Loucy (cell line): ENCODE measurements at regions not wholly inside any gene's neighbourhood (a gene's known extent, or its start where the extent isn't known, plus 50 kb on each side); places are given as distances from the start of the nearest gene placed in this dataset.

ENCODE experiments used
- H2AFZ ChIP-seq: fragments of 200-600 bp; sonication (generic); 2 replicates; pipeline ENCODE4 v1.6.0; 2016; ENCODE audit warnings: antibody characterized with exemption, mild to moderate bottlenecking, low read length, moderate library complexity
- H3F3A ChIP-seq: fragments of 200-600 bp; 2 replicates; pipeline ENCODE4 v1.6.0; 2016; ENCODE audit warnings: antibody characterized with exemption, low read depth, mild to moderate bottlenecking
- H3K27me3 ChIP-seq: fragments of 200-600 bp; sonication (generic); 2 replicates; pipeline ENCODE4 v1.6.1; 2014; ENCODE audit warnings: low read length, mild to moderate bottlenecking; ENCODE audit not compliant: insufficient read depth, poor library complexity, severe bottlenecking
- H3K36me3 ChIP-seq: fragments of 200-600 bp; sonication (generic); 2 replicates; pipeline ENCODE4 v1.6.1; 2016; ENCODE audit warnings: low read length; ENCODE audit not compliant: insufficient read depth
- H3K4me1 ChIP-seq: fragments of 200-600 bp; sonication (generic); 2 replicates; pipeline ENCODE4 v1.5.1; 2014; ENCODE audit warnings: low read length, mild to moderate bottlenecking; ENCODE audit not compliant: insufficient read depth, poor library complexity, severe bottlenecking
- H3K4me2 ChIP-seq: fragments of 200-600 bp; sonication (generic); 2 replicates; pipeline ENCODE4 v1.6.0; 2014; ENCODE audit warnings: antibody characterized with exemption, low read length, low read depth, mild to moderate bottlenecking; ENCODE audit not compliant: poor library complexity, severe bottlenecking
- H3K4me3 ChIP-seq: fragments of 200-600 bp; sonication (generic); 2 replicates; pipeline ENCODE4 v1.5.1; 2014; ENCODE audit warnings: low read length, mild to moderate bottlenecking, mixed read lengths; ENCODE audit not compliant: poor library complexity, severe bottlenecking
- H3K79me2 ChIP-seq: fragments of 200-600 bp; sonication (generic); 2 replicates; pipeline ENCODE4 v1.6.1; 2014; ENCODE audit warnings: low read length; ENCODE audit not compliant: insufficient read depth
- H3K9ac ChIP-seq: fragments of 200-600 bp; sonication (generic); 2 replicates; pipeline ENCODE4 v1.6.0; 2014; ENCODE audit warnings: mild to moderate bottlenecking, low read depth, low read length, moderate library complexity; ENCODE audit not compliant: poor library complexity, severe bottlenecking
- H3K9me2 ChIP-seq: fragments of 200-600 bp; sonication (generic); replicated peaks from 2 replicates; pipeline ENCODE4 v1.6.1; 2016; ENCODE audit warnings: low read depth, low read length, mixed read lengths
- H3K9me3 ChIP-seq: fragments of 200-600 bp; sonication (generic); 2 replicates; pipeline ENCODE4 v1.6.1; 2014; ENCODE audit warnings: mild to moderate bottlenecking, antibody characterized with exemption, low read length, low read depth; ENCODE audit not compliant: insufficient read depth
- H4K20me1 ChIP-seq: fragments of 200-600 bp; sonication (generic); 2 replicates; pipeline ENCODE4 v1.6.0; 2014; ENCODE audit warnings: antibody characterized with exemption, low read length, mild to moderate bottlenecking; ENCODE audit not compliant: insufficient read depth, poor library complexity, severe bottlenecking
- EZH2phosphoT487 ChIP-seq: fragments of 200-600 bp; IDR thresholded peaks from 2 replicates; pipeline ENCODE4 v1.6.1; 2018; ENCODE audit warnings: antibody characterized with exemption, mild to moderate bottlenecking, moderate library complexity, borderline replicate concordance
- TF ChIP-seq, protein P1 (sequence below): fragments of 200-600 bp; sonication (generic); conservative IDR thresholded peaks from 2 replicates; pipeline ENCODE4 v1.5.1; 2014; ENCODE audit warnings: mild to moderate bottlenecking, antibody characterized with exemption, low read length

DNA sequence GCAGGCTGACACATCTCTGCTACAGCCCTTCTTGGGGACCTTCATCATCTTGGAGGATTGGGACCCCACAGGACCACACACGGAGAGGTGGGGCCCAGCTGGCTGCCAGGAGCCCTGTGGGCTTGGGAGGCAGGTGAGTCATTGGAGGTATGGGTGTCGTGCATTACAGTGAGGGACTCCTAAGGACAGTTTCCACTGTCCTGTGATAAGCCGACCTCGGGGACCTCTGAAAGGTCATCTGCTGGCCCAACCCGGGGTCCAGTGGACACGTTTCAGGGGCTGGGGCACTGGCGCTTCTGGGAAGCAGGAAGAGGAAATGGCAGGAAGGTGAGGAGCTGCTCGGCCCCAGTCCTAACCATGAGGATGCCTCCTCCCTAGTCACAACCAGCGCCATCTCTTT is 238.0 kb downstream of the BCL11B start:
- Histone ChIP-seq H3K9me2 (no peaks in the 10 kb centered on the region), H4K20me1 (no peaks in the 10 kb centered on the region), H3K4me2 (no peak overlapping the region), H3F3A (no peaks in the 10 kb centered on the region), H3K36me3 (no peaks in the 10 kb centered on the region), H3K4me1 (no peaks in the 10 kb centered on the region), H3K9ac (no peak overlapping the region), H3K79me2 (no peaks in the 10 kb centered on the region), H3K4me3 (no peak overlapping the region), H3K9me3 (peaks cover 3% of the 10 kb centered on the region; the same call in 1 of the 2 replicates), H3K27me3 (peaks cover 34% of the 10 kb centered on the region), H2AFZ (no peak overlapping the region)
- TF ChIP-seq, protein P1, sequence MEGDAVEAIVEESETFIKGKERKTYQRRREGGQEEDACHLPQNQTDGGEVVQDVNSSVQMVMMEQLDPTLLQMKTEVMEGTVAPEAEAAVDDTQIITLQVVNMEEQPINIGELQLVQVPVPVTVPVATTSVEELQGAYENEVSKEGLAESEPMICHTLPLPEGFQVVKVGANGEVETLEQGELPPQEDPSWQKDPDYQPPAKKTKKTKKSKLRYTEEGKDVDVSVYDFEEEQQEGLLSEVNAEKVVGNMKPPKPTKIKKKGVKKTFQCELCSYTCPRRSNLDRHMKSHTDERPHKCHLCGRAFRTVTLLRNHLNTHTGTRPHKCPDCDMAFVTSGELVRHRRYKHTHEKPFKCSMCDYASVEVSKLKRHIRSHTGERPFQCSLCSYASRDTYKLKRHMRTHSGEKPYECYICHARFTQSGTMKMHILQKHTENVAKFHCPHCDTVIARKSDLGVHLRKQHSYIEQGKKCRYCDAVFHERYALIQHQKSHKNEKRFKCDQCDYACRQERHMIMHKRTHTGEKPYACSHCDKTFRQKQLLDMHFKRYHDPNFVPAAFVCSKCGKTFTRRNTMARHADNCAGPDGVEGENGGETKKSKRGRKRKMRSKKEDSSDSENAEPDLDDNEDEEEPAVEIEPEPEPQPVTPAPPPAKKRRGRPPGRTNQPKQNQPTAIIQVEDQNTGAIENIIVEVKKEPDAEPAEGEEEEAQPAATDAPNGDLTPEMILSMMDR = no peak
- no peak for TF ChIP-seq EZH2phosphoT487

DNA sequence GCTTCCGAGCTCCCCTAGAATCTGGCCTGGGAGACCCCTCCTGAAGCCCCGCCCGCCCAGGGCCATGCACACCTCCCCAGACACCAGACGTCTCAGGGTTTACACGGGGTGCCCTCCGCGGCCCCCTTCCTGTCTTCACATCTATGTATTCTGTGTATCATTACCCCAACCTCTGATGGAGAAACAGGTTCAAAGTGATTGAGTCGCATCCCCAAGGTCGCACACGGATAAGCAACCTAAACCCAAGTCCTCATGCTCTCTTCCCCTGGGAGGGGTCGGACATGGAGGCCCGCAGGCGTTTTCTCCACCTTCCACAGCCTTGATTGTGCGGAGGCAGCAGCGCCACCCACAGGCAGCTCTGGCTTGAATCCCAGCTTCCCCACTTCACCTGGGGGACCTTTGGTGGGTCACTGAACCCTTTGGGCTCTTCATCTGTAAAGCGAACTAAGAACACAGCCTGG is 237.3 kb downstream of the BCL11B start:
- H3K4me2 ChIP-seq = no peak overlapping the region
- H2AFZ ChIP-seq = no peak overlapping the region
- no peak overlapping the region for H3K9ac ChIP-seq
- H3K4me3 ChIP-seq = no peak overlapping the region
- H3K9me2 ChIP-seq = no peaks in the 10 kb centered on the region
- peaks cover 3% of the 10 kb centered on the region; the same call in 1 of the 2 replicates for H3K9me3 ChIP-seq
- no peaks in the 10 kb centered on the region for H3F3A ChIP-seq
- H3K79me2 ChIP-seq = no peaks in the 10 kb centered on the region
- no peak for TF ChIP-seq EZH2phosphoT487
- TF ChIP-seq, protein P1 = no peak
- H4K20me1 ChIP-seq = no peaks in the 10 kb centered on the region
- no peaks in the 10 kb centered on the region for H3K36me3 ChIP-seq
- peaks cover 26% of the 10 kb centered on the region for H3K27me3 ChIP-seq
- no peaks in the 10 kb centered on the region for H3K4me1 ChIP-seq

DNA sequence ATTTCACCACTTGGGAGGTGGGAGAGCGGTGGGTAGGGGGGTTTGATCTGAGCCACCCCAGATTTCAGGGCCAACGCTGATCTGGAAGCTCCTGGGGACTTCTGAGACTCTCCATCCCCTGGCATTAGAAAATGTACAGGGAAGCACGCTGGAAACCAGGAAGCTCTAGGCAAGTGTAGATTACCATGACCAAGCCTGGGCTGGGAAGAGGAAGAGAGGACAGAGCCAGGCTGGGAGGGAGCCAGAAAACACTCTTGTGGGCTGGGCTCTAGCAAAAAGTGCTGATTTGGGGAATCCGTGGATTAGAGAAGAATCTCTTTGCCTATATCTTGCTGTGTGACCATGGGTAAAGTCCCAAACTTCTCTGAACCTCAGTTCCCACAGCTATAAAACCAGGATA is 236.7 kb downstream of the BCL11B start:
- no peaks in the 10 kb centered on the region for H3K4me1 ChIP-seq
- no peaks in the 10 kb centered on the region for H4K20me1 ChIP-seq
- H3K9ac ChIP-seq = no peak overlapping the region
- H2AFZ ChIP-seq = no peak overlapping the region
- H3K9me2 ChIP-seq = no peaks in the 10 kb centered on the region
- H3K4me3 ChIP-seq = no peak overlapping the region
- no peaks in the 10 kb centered on the region for H3K79me2 ChIP-seq
- H3K27me3 ChIP-seq = peaks cover 21% of the 10 kb centered on the region
- TF ChIP-seq, protein P1 = no peak
- no peak for TF ChIP-seq EZH2phosphoT487
- H3F3A ChIP-seq = no peaks in the 10 kb centered on the region
- H3K9me3 ChIP-seq = peaks cover 3% of the 10 kb centered on the region; the same call in 1 of the 2 replicates
- no peak overlapping the region for H3K4me2 ChIP-seq
- H3K36me3 ChIP-seq = no peaks in the 10 kb centered on the region
